HCT116 (cell line): ENCODE measurements at regions not wholly inside any gene's neighbourhood (a gene's known extent, or its start where the extent isn't known, plus 50 kb on each side); places are given as distances from the start of the nearest gene placed in this dataset.

Experiments used
- ATAC-seq: fragments of 200-7000 bp; cut with Tn5 transposase; 2 replicates; pipeline ENCODE4 v1.9.1; 2020; ENCODE audit warnings: mild to moderate bottlenecking, moderate library complexity
- BruUV-seq: library from RNA; stranded (reverse); fragments of 400-500 nt; replicated peaks from 2 replicates; lab custom pipeline; 2021; lab: Mats Ljungman, UMichigan
- CTCF ChIA-PET: fragments of 300-600 bp; sonication (Branson Sonifier 250); formaldehyde crosslinking; loops from one replicate; lab custom pipeline; 2021; ENCODE audit warnings: antibody characterized with exemption; lab: Charles Lee
- POLR2A ChIA-PET: fragments of 300-600, 350-600 bp; sonication (Branson Sonifier 250); formaldehyde crosslinking; loops from one replicate; lab custom pipeline; 2021; ENCODE audit warnings: antibody characterized with exemption; lab: Charles Lee
- RAD21 ChIA-PET, 2 experiments: fragments of 300-600 bp; sonication (Branson Sonifier 250); formaldehyde crosslinking; loops; one replicate each; lab custom pipeline; 2023; ENCODE audit warnings: low total read pairs in 2 of 2; ENCODE audit not compliant: uncharacterized antibody in 2 of 2, unreplicated experiment in 2 of 2, low non-redundant PET in 1 of 2; lab: Charles Lee
- DNase-seq: peaks from one replicate; pipeline ENCODE4 v3.0.0-alpha.2; 2010; ENCODE audit warnings: low read depth, low spot score
- H2AFZ ChIP-seq: fragments of 200-600 bp; shearing (Covaris generic), sonication (generic); 2 replicates; pipeline ENCODE4 v1.6.1; 2017; ENCODE audit warnings: low read depth, mixed run types, mixed read lengths, antibody characterized with exemption, low read length; ENCODE audit not compliant: poor library complexity, severe bottlenecking
- H3K27ac ChIP-seq: 2 replicates; pipeline ENCODE4 v1.5.1; 2012; ENCODE audit warnings: low read depth, low read length
- H3K27me3 ChIP-seq: fragments of 200-600 bp; sonication (generic); 2 replicates; pipeline ENCODE4 v1.6.1; 2016; ENCODE audit warnings: mixed run types, low read length, mixed read lengths; ENCODE audit not compliant: insufficient read depth
- H3K36me3 ChIP-seq, 2 experiments: fragments of 200-500 bp in 1 of 2; fragments of 200-600 bp in 1 of 2; sonication (Bioruptor generic) in 1 of 2; sonication (generic) in 1 of 2; 2 replicates each; pipeline versions ENCODE4 v1.5.1 to v1.6.1; 2014 to 2016; ENCODE audit warnings: low read length in 2 of 2, inconsistent platforms in 1 of 2, mixed read lengths in 1 of 2, mixed run types in 1 of 2; ENCODE audit not compliant: insufficient read depth in 2 of 2, control insufficient read depth in 1 of 2
- H3K4me1 ChIP-seq, 2 experiments: fragments of 200-600 bp in 1 of 2; sonication (generic) in 1 of 2; 2 replicates each; pipeline versions ENCODE4 v1.5.1 to v1.6.1; 2012 to 2017; ENCODE audit warnings: low read length in 2 of 2, inconsistent platforms in 1 of 2, mild to moderate bottlenecking in 1 of 2, mixed read lengths in 1 of 2, mixed run types in 1 of 2, moderate library complexity in 1 of 2; ENCODE audit not compliant: insufficient read depth in 2 of 2, control insufficient read depth in 1 of 2
- H3K4me2 ChIP-seq: fragments of 200-600 bp; sonication (generic); 2 replicates; pipeline ENCODE4 v1.6.1; 2017; ENCODE audit warnings: mixed run types, low read length, mixed read lengths
- H3K4me3 ChIP-seq, 2 experiments: fragments of 200-600 bp in 1 of 2; sonication (generic) in 1 of 2; replicated peaks in 1 of 2; 2 replicates each; pipeline ENCODE4 v1.5.1; 2011 to 2016; ENCODE audit warnings: low read length in 2 of 2, control low read depth in 1 of 2, low read depth in 1 of 2, mild to moderate bottlenecking in 1 of 2, mixed read lengths in 1 of 2, mixed run types in 1 of 2
- H3K79me2 ChIP-seq: fragments of 200-600 bp; sonication (generic); 2 replicates; pipeline ENCODE4 v1.6.1; 2017; ENCODE audit warnings: mild to moderate bottlenecking, mixed run types, low read length, moderate library complexity, mixed read lengths; ENCODE audit not compliant: insufficient read depth
- H3K9ac ChIP-seq: fragments of 200-600 bp; sonication (generic); 2 replicates; pipeline ENCODE4 v1.6.1; 2016; ENCODE audit warnings: low read length, mixed read lengths
- H3K9me2 ChIP-seq: fragments of 200-600 bp; sonication (generic), shearing (Covaris generic); 2 replicates; pipeline ENCODE4 v1.6.1; 2017; ENCODE audit warnings: mixed run types, mild to moderate bottlenecking, moderate library complexity; ENCODE audit not compliant: insufficient read depth
- H3K9me3 ChIP-seq, 2 experiments: fragments of 200-500 bp in 1 of 2; fragments of 200-600 bp in 1 of 2; sonication (Bioruptor generic) in 1 of 2; sonication (generic) in 1 of 2; 2 replicates each; pipeline ENCODE4 v1.6.1; 2014 to 2017; ENCODE audit warnings: low read length in 2 of 2, mixed read lengths in 2 of 2, inconsistent platforms in 1 of 2, low read depth in 1 of 2, mild to moderate bottlenecking in 1 of 2, mixed run types in 1 of 2, moderate library complexity in 1 of 2; ENCODE audit not compliant: control insufficient read depth in 1 of 2, insufficient read depth in 1 of 2
- H4K20me1 ChIP-seq: fragments of 200-600 bp; sonication (generic), shearing (Covaris generic); 2 replicates; pipeline ENCODE4 v1.6.1; 2017; ENCODE audit warnings: mixed run types, mild to moderate bottlenecking, moderate library complexity; ENCODE audit not compliant: insufficient read depth
- ATF3 ChIP-seq: IDR thresholded peaks from 2 replicates; pipeline ENCODE4 v1.6.1; 2012
- CEBPB ChIP-seq: IDR thresholded peaks from 2 replicates; pipeline ENCODE4 v1.6.1; 2012; ENCODE audit warnings: low read depth
- EGR1 ChIP-seq: IDR thresholded peaks from 2 replicates; pipeline ENCODE4 v1.6.1; 2012; ENCODE audit warnings: low read depth
- ELF1 ChIP-seq: IDR thresholded peaks from 2 replicates; pipeline ENCODE4 v1.6.1; 2012; ENCODE audit warnings: low read depth, borderline replicate concordance
- EZH2phosphoT487 ChIP-seq: fragments of 200-600 bp; IDR thresholded peaks from 2 replicates; pipeline ENCODE4 v1.6.1; 2018; ENCODE audit warnings: antibody characterized with exemption, borderline replicate concordance
- FOSL1 ChIP-seq: IDR thresholded peaks from 2 replicates; pipeline ENCODE4 v1.6.1; 2012; ENCODE audit warnings: low read depth
- JUND ChIP-seq: IDR thresholded peaks from 2 replicates; pipeline ENCODE4 v1.6.1; 2012
- POLR2A ChIP-seq: IDR thresholded peaks from 2 replicates; pipeline ENCODE4 v1.7.0; 2011; ENCODE audit warnings: borderline replicate concordance; ENCODE audit not compliant: insufficient read depth, insufficient read length; ENCODE audit errors: extremely low read depth
- POLR2AphosphoS5 ChIP-seq: IDR thresholded peaks from 2 replicates; pipeline ENCODE4 v1.6.1; 2011; ENCODE audit warnings: mild to moderate bottlenecking, low read depth, low read length, moderate library complexity
- SIN3A ChIP-seq: IDR thresholded peaks from 2 replicates; pipeline ENCODE4 v1.6.1; 2012; ENCODE audit warnings: low read depth
- SP1 ChIP-seq: IDR thresholded peaks from 2 replicates; pipeline ENCODE4 v1.6.1; 2012; ENCODE audit warnings: low read depth
- TCF7L2 ChIP-seq: IDR thresholded peaks from 2 replicates; pipeline ENCODE4 v1.7.0; 2011; ENCODE audit warnings: borderline replicate concordance, inconsistent platforms; ENCODE audit not compliant: insufficient read depth, insufficient read length; ENCODE audit errors: extremely low read depth
- YY1 ChIP-seq: IDR thresholded peaks from 2 replicates; pipeline ENCODE4 v1.6.1; 2011; ENCODE audit warnings: low read length, low read depth, moderate library complexity, mild to moderate bottlenecking; ENCODE audit not compliant: insufficient replicate concordance; ENCODE audit errors: extremely low read depth
- ZFX ChIP-seq: fragments of 450-650 bp; IDR thresholded peaks from 2 replicates; pipeline ENCODE4 v1.6.1; 2017
- ZNF274 ChIP-seq: fragments of 200-500 bp; sonication (Bioruptor generic); IDR thresholded peaks from 2 replicates; pipeline ENCODE4 v1.6.1; 2014; ENCODE audit warnings: mild to moderate bottlenecking, low read depth, low read length, inconsistent platforms
- intact Hi-C: fragments of 100-400 bp; cut with micrococcal nuclease; formaldehyde crosslinking; loops from 2 replicates; pipeline ENCODE4 v1.10.0; 2022

- ChIA-PET CTCF (no interaction called here), POLR2A (no interaction called here), RAD21 (no interaction called here)
- ATAC-seq (no peak), DNase-seq (no peak)
- no peaks in the 10 kb centered on the region for H3K36me3 ChIP-seq
- H3K9ac ChIP-seq: no peak overlapping the region
- TF ChIP-seq YY1: no peak
- no peak for TF ChIP-seq POLR2A
- no peak for TF ChIP-seq TCF7L2
- no peak overlapping the region for H2AFZ ChIP-seq
- no peaks in the 10 kb centered on the region for H3K79me2 ChIP-seq
- H3K4me2 ChIP-seq: no peak overlapping the region
- H4K20me1 ChIP-seq: no peaks in the 10 kb centered on the region
- H3K9me2 ChIP-seq: no peaks in the 10 kb centered on the region
- H3K4me3 ChIP-seq: no peak overlapping the region
- no peaks in the 10 kb centered on the region for H3K9me3 ChIP-seq
- H3K27me3 ChIP-seq: no peaks in the 10 kb centered on the region
- no peaks in the 10 kb centered on the region for H3K4me1 ChIP-seq
- no peak overlapping the region for H3K27ac ChIP-seq
- intact Hi-C loops: no loop called here
- no TSS peak for BruUV-seq
Measured at GRCh38 chr5:40066616-40067015, 613.1 kb upstream of the PTGER4 start.

- no peak for DNase-seq
- Histone ChIP-seq H3K27ac (no peak overlapping the region), H3K9ac (no peak overlapping the region), H3K4me3 (no peak overlapping the region), H2AFZ (no peak overlapping the region), H3K79me2 (no peaks in the 10 kb centered on the region), H3K27me3 (no peaks in the 10 kb centered on the region), H3K4me2 (no peak overlapping the region), H3K9me2 (no peaks in the 10 kb centered on the region), H3K36me3 (no peaks in the 10 kb centered on the region), H3K9me3 (no peaks in the 10 kb centered on the region), H3K4me1 (no peaks in the 10 kb centered on the region), H4K20me1 (no peaks in the 10 kb centered on the region)
- ATAC-seq: no peak
- no TSS peak for BruUV-seq
- CTCF ChIA-PET: no interaction called here
- POLR2A ChIA-PET: no interaction called here
- intact Hi-C loops: no loop called here
- TF ChIP-seq TCF7L2 (no peak), EZH2phosphoT487 (no peak), CEBPB (no peak), ZNF274 (no peak), SIN3A (no peak), ELF1 (no peak), POLR2AphosphoS5 (no peak), SP1 (no peak), FOSL1 (no peak), ATF3 (no peak), ZFX (no peak), JUND (no peak), EGR1 (no peak), YY1 (no peak)
- RAD21 ChIA-PET: no interaction called here
Measured at GRCh38 chr5:40052808-40053207, 626.9 kb upstream of the PTGER4 start.
